Breast epithelium (tissue), 4 donors: ENCODE measurements at regions not wholly inside any gene's neighbourhood (a gene's known extent, or its start where the extent isn't known, plus 50 kb on each side); places are given as distances from the start of the nearest gene placed in this dataset.
"Not testable (repeated sequence)": the region's sequence is repeated elsewhere in the genome, so short reads cannot be mapped to it uniquely, and the experiment has no call there.

Source experiments
- DNase-seq, 2 donors: peaks; one replicate each; pipeline ENCODE4 v3.0.0-alpha.2; 2019; ENCODE audit warnings: low spot score in 2 of 2
- H3K27ac ChIP-seq, 2 donors: fragments of 200-600 bp; sonication (generic) in 1 of 2; one replicate each; pipeline ENCODE4 v1.5.1; 2016 to 2019; ENCODE audit warnings: mild to moderate bottlenecking in 1 of 2
- H3K27me3 ChIP-seq, 2 donors: fragments of 200-600 bp; sonication (generic) in 1 of 2; one replicate each; pipeline versions ENCODE4 v1.5.1 to v1.6.0; 2017 to 2019; ENCODE audit warnings: control low read depth in 1 of 2, mild to moderate bottlenecking in 1 of 2
- H3K36me3 ChIP-seq: fragments of 200-600 bp; one replicate; pipeline ENCODE4 v1.5.1; 2019
- H3K4me1 ChIP-seq, 2 donors: fragments of 200-600 bp; sonication (generic); one replicate each; pipeline ENCODE4 v1.5.1; 2016 to 2019; ENCODE audit warnings: control low read depth in 1 of 2
- H3K4me3 ChIP-seq, 3 donors: fragments of 200-600 bp; sonication (generic); 1 replicate in 2 of 3; 2 replicates in 1 of 3; pipeline ENCODE4 v1.5.1; 2016 to 2019; ENCODE audit warnings: mild to moderate bottlenecking in 3 of 3, moderate library complexity in 2 of 3
- H3K9me3 ChIP-seq, 2 donors: fragments of 200-600 bp; sonication (generic) in 1 of 2; one replicate each; pipeline ENCODE4 v1.5.1; 2016 to 2019; ENCODE audit warnings: control low read depth in 1 of 2
- CTCF ChIP-seq, 3 donors: fragments of 450-650 bp; IDR thresholded peaks; one replicate each; pipeline ENCODE4 v1.5.1; 2016 to 2017; ENCODE audit warnings: antibody characterized with exemption in 3 of 3, mild to moderate bottlenecking in 3 of 3, moderate library complexity in 3 of 3
- POLR2A ChIP-seq: fragments of 450-650 bp; IDR thresholded peaks from one replicate; pipeline ENCODE4 v1.6.1; 2016; ENCODE audit warnings: antibody characterized with exemption, mild to moderate bottlenecking, moderate library complexity
- POLR2AphosphoS5 ChIP-seq, 3 donors: sonication (generic); formaldehyde crosslinking; IDR thresholded peaks; one replicate each; pipeline ENCODE4 v1.6.1; 2017; ENCODE audit warnings: antibody characterized with exemption in 3 of 3
- intact Hi-C: fragments of 100-400 bp; cut with DNase I; formaldehyde crosslinking; loops from one replicate; pipeline ENCODE4 v1.15.1; 2023; ENCODE audit warnings: low total_unique reads

- Histone ChIP-seq H3K27me3 (no peaks in the 10 kb centered on the region), H3K4me3 (no peak overlapping the region), H3K36me3 (no peaks in the 10 kb centered on the region), H3K27ac (no peak overlapping the region), H3K4me1 (no peaks in the 10 kb centered on the region), H3K9me3 (peaks cover 20 to 29% of the 10 kb centered on the region in 2 donors)
- TF ChIP-seq CTCF (IDR thresholded peaks at IDR 0.05) (no peak), POLR2AphosphoS5 (IDR thresholded peaks at IDR 0.05) (no peak), POLR2A (no peak)
- intact Hi-C loops = no loop called here
- no peak for DNase-seq
Observed at GRCh38 chr5:33136785-33137184, 304.0 kb upstream of the TARS1 start.

- DNase-seq, H3K27me3 ChIP-seq, H3K36me3 ChIP-seq, H3K4me3 ChIP-seq, H3K27ac ChIP-seq, intact Hi-C loops, H3K4me1 ChIP-seq: not testable (repeated sequence)
- H3K9me3 ChIP-seq = peaks cover 16 to 22% of the 10 kb centered on the region in 2 donors
Observed at GRCh38 chr5:33138145-33138544, 302.6 kb upstream of the TARS1 start.

GRCh38 chr5:33143405-33144123, 297.2 kb upstream of the TARS1 start:
- DNase-seq = no peak
- Histone ChIP-seq H3K4me3 (no peak overlapping the region), H3K36me3 (no peaks in the 10 kb centered on the region), H3K27me3 (no peaks in the 10 kb centered on the region), H3K4me1 (no peaks in the 10 kb centered on the region), H3K9me3 (no peaks in the 10 kb centered on the region), H3K27ac (no peak overlapping the region)
- intact Hi-C loops = no loop called here
- TF ChIP-seq POLR2AphosphoS5 (IDR thresholded peaks at IDR 0.05) (no peak), POLR2A (no peak), CTCF (IDR thresholded peaks at IDR 0.05) (no peak)

- intact Hi-C loops = no loop called here
- H3K27ac ChIP-seq = no peak overlapping the region
- no peak for TF ChIP-seq POLR2A
- TF ChIP-seq CTCF (IDR thresholded peaks at IDR 0.05) = no peak
- TF ChIP-seq POLR2AphosphoS5 (IDR thresholded peaks at IDR 0.05) = no peak
- no peaks in the 10 kb centered on the region for H3K9me3 ChIP-seq
- no peaks in the 10 kb centered on the region for H3K36me3 ChIP-seq
- no peak for DNase-seq
- no peaks in the 10 kb centered on the region for H3K27me3 ChIP-seq
- no peak overlapping the region for H3K4me3 ChIP-seq
- H3K4me1 ChIP-seq = no peaks in the 10 kb centered on the region
Observed at GRCh38 chr5:33146881-33147280, 293.9 kb upstream of the TARS1 start.

GRCh38 chr5:33148076-33148513, 292.7 kb upstream of the TARS1 start:
- intact Hi-C loops = no loop called here
- no peak for TF ChIP-seq POLR2AphosphoS5 (IDR thresholded peaks at IDR 0.05)
- no peak for TF ChIP-seq CTCF (IDR thresholded peaks at IDR 0.05)
- H3K27me3 ChIP-seq = no peaks in the 10 kb centered on the region
- H3K27ac ChIP-seq = no peak overlapping the region
- DNase-seq = no peak
- H3K4me1 ChIP-seq = no peaks in the 10 kb centered on the region
- H3K9me3 ChIP-seq = no peaks in the 10 kb centered on the region
- H3K4me3 ChIP-seq = no peak overlapping the region
- no peaks in the 10 kb centered on the region for H3K36me3 ChIP-seq
